ENCODE measurements at regions not wholly inside any gene's neighbourhood (a gene's known extent, or its start where the extent isn't known, plus 50 kb on each side); places are given as distances from the start of the nearest gene placed in this dataset.
A peak's percentile ranks its signal among the peaks of the same experiment; 100 is the strongest.

- no peak for DNase-seq (ENCODE audit: low spot score)
Observed at GRCh38 chr6:164035900-164036485, 621.5 kb downstream of the QKI start.

- peak; percentile 50 for DNase-seq (ENCODE audit: low spot score)
Observed at GRCh38 chr6:164034602-164035140, 620.2 kb downstream of the QKI start.

GRCh38 chr6:164025180-164025579 is 610.7 kb downstream of the QKI start:
- DNase-seq (ENCODE audit: low spot score), result no peak

GRCh38 chr6:164023535-164023934 is 609.0 kb downstream of the QKI start:
- no peak for DNase-seq (ENCODE audit: low spot score)

- DNase-seq (ENCODE audit: low spot score), result no peak
Observed at GRCh38 chr6:164022632-164023031, 608.1 kb downstream of the QKI start.

GRCh38 chr6:164021589-164022250 is 607.2 kb downstream of the QKI start:
- no peak for DNase-seq (ENCODE audit: low spot score)

GRCh38 chr6:164020142-164020541 is 605.6 kb downstream of the QKI start:
- DNase-seq (ENCODE audit: low spot score), result no peak

GRCh38 chr6:164018133-164018532 is 603.6 kb downstream of the QKI start:
- no peak for DNase-seq (ENCODE audit: low spot score)

- no peak for DNase-seq (ENCODE audit: low spot score)
Observed at GRCh38 chr6:164016056-164016455, 601.5 kb downstream of the QKI start.

GRCh38 chr6:164015088-164015484 is 600.6 kb downstream of the QKI start:
- DNase-seq (ENCODE audit: low spot score), result no peak

GRCh38 chr6:164014346-164015087 is 600.0 kb downstream of the QKI start:
- DNase-seq (ENCODE audit: low spot score), result no peak

- no peak for DNase-seq (ENCODE audit: low spot score)
Observed at GRCh38 chr6:164013480-164014208, 599.1 kb downstream of the QKI start.

GRCh38 chr6:164011321-164011720 is 596.8 kb downstream of the QKI start:
- DNase-seq (ENCODE audit: low spot score), result no peak

- no peak for DNase-seq (ENCODE audit: low spot score)
Observed at GRCh38 chr6:164010441-164011103, 596.1 kb downstream of the QKI start.

GRCh38 chr6:164008902-164009301 is 594.4 kb downstream of the QKI start:
- DNase-seq (ENCODE audit: low spot score), result no peak

GRCh38 chr6:164007881-164008280 is 593.4 kb downstream of the QKI start:
- DNase-seq (ENCODE audit: low spot score), result no peak

- no peak for DNase-seq (ENCODE audit: low spot score)
Observed at GRCh38 chr6:164006459-164006858, 591.9 kb downstream of the QKI start.

GRCh38 chr6:164005004-164005711 is 590.6 kb downstream of the QKI start:
- DNase-seq (ENCODE audit: low spot score), result no peak

- DNase-seq (ENCODE audit: low spot score), result no peak
Observed at GRCh38 chr6:164000276-164000675, 585.8 kb downstream of the QKI start.

GRCh38 chr6:163999475-164000125 is 585.1 kb downstream of the QKI start:
- no peak for DNase-seq (ENCODE audit: low spot score)
